Liver (tissue), 8 donors: ENCODE measurements at regions not wholly inside any gene's neighbourhood (a gene's known extent, or its start where the extent isn't known, plus 50 kb on each side); places are given as distances from the start of the nearest gene placed in this dataset.

Experiments used
- DNase-seq: peaks from one replicate; pipeline ENCODE4 v3.0.0-alpha.2; 2017; ENCODE audit warnings: low spot score
- H3K27ac ChIP-seq, 2 donors: one replicate each; pipeline ENCODE4 v1.7.0; 2013; ENCODE audit warnings: inconsistent platforms in 2 of 2, low read length in 2 of 2, control low read depth in 1 of 2, low read depth in 1 of 2, mild to moderate bottlenecking in 1 of 2
- H3K27me3 ChIP-seq, 4 donors: one replicate each; pipeline versions ENCODE4 v1.6.1 to v1.7.0; 2013; ENCODE audit warnings: low read length in 3 of 4, inconsistent platforms in 1 of 4, mild to moderate bottlenecking in 1 of 4, moderate library complexity in 1 of 4; ENCODE audit not compliant: control insufficient read depth in 4 of 4, insufficient read depth in 4 of 4
- H3K36me3 ChIP-seq, 4 donors: one replicate each; pipeline versions ENCODE4 v1.6.1 to v1.7.0; 2013; ENCODE audit warnings: low read length in 3 of 4, mild to moderate bottlenecking in 3 of 4, low read depth in 1 of 4, moderate library complexity in 1 of 4; ENCODE audit not compliant: control insufficient read depth in 4 of 4, insufficient read depth in 3 of 4
- H3K4me1 ChIP-seq, 4 donors: one replicate each; pipeline versions ENCODE4 v1.6.1 to v1.7.0; 2013; ENCODE audit warnings: low read length in 3 of 4, mild to moderate bottlenecking in 3 of 4, moderate library complexity in 1 of 4; ENCODE audit not compliant: control insufficient read depth in 4 of 4, insufficient read depth in 4 of 4
- H3K4me3 ChIP-seq, 3 donors: one replicate each; pipeline versions ENCODE4 v1.6.1 to v1.7.0; 2013; ENCODE audit warnings: low read length in 3 of 3, control low read depth in 1 of 3, low read depth in 1 of 3, mild to moderate bottlenecking in 1 of 3
- H3K9ac ChIP-seq, 2 donors: one replicate each; pipeline ENCODE4 v1.7.0; 2013; ENCODE audit warnings: low read length in 2 of 2, mild to moderate bottlenecking in 2 of 2, moderate library complexity in 2 of 2, control low read depth in 1 of 2, low read depth in 1 of 2
- H3K9me3 ChIP-seq, 4 donors: one replicate each; pipeline versions ENCODE4 v1.6.1 to v1.7.0; 2013; ENCODE audit warnings: low read length in 3 of 4; ENCODE audit not compliant: control insufficient read depth in 4 of 4
- ATF3 ChIP-seq: IDR thresholded peaks from 2 replicates; pipeline ENCODE4 v1.6.1; 2016; ENCODE audit warnings: antibody characterized with exemption
- CTCF ChIP-seq: fragments of 150-350 bp; IDR thresholded peaks from 2 replicates; pipeline ENCODE4 v1.5.1; 2017; ENCODE audit warnings: improper control_type of control experiment, low read depth, low read length; ENCODE audit not compliant: missing input control
- EGR1 ChIP-seq, 2 donors: IDR thresholded peaks; 2 replicates each; pipeline ENCODE4 v1.6.1; 2016 to 2018; ENCODE audit warnings: antibody characterized with exemption in 2 of 2, low read depth in 2 of 2
- FOXA1 ChIP-seq: IDR thresholded peaks from 2 replicates; pipeline ENCODE4 v1.6.1; 2016; ENCODE audit warnings: antibody characterized with exemption
- FOXA2 ChIP-seq: IDR thresholded peaks from 2 replicates; pipeline ENCODE4 v1.6.1; 2016; ENCODE audit warnings: antibody characterized with exemption
- GABPA ChIP-seq, 2 donors: IDR thresholded peaks in 1 of 2; conservative IDR thresholded peaks in 1 of 2; 2 replicates each; pipeline ENCODE4 v1.6.1; 2016; ENCODE audit warnings: antibody characterized with exemption in 2 of 2, mild to moderate bottlenecking in 1 of 2, moderate library complexity in 1 of 2
- HNF4A ChIP-seq, 2 donors: conservative IDR thresholded peaks; 2 replicates each; pipeline ENCODE4 v1.6.1; 2016; ENCODE audit warnings: antibody characterized with exemption in 2 of 2, mild to moderate bottlenecking in 2 of 2
- HNF4G ChIP-seq: IDR thresholded peaks from 2 replicates; pipeline ENCODE4 v1.6.1; 2016; ENCODE audit warnings: antibody characterized with exemption
- JUND ChIP-seq, 2 donors: IDR thresholded peaks; 2 replicates each; pipeline ENCODE4 v1.6.1; 2016; ENCODE audit warnings: antibody characterized with exemption in 2 of 2
- MAX ChIP-seq: IDR thresholded peaks from 2 replicates; pipeline ENCODE4 v1.6.1; 2016; ENCODE audit warnings: antibody characterized with exemption
- NR2F2 ChIP-seq: IDR thresholded peaks from 2 replicates; pipeline ENCODE4 v1.6.1; 2016; ENCODE audit warnings: antibody characterized with exemption
- RAD21 ChIP-seq, 2 donors: IDR thresholded peaks; 2 replicates each; pipeline ENCODE4 v1.6.1; 2016; ENCODE audit warnings: antibody characterized with exemption in 2 of 2, mild to moderate bottlenecking in 2 of 2
- REST ChIP-seq: IDR thresholded peaks from 2 replicates; pipeline ENCODE4 v1.6.1; 2016; ENCODE audit warnings: antibody characterized with exemption, mild to moderate bottlenecking
- RXRA ChIP-seq, 2 donors: IDR thresholded peaks; 2 replicates each; pipeline ENCODE4 v1.6.1; 2017 to 2018; ENCODE audit warnings: antibody characterized with exemption in 2 of 2, mild to moderate bottlenecking in 1 of 2
- SP1 ChIP-seq: IDR thresholded peaks from 2 replicates; pipeline ENCODE4 v1.6.1; 2018; ENCODE audit warnings: antibody characterized with exemption, mild to moderate bottlenecking
- TAF1 ChIP-seq: conservative IDR thresholded peaks from 2 replicates; pipeline ENCODE4 v1.6.1; 2016; ENCODE audit warnings: antibody characterized with exemption, mild to moderate bottlenecking
- YY1 ChIP-seq: IDR thresholded peaks from 2 replicates; pipeline ENCODE4 v1.6.1; 2016; ENCODE audit warnings: antibody characterized with exemption, mild to moderate bottlenecking
- ZBTB33 ChIP-seq: IDR thresholded peaks from 2 replicates; pipeline ENCODE4 v1.6.1; 2016; ENCODE audit warnings: antibody characterized with exemption
- WGBS: extraction: QIAGEN DNeasy Blood & Tissue Kit; methylation state at CpG from one replicate; pipeline ENCODE4 v1.1.7; 2013; 5-methylcytosine and 5-hydroxymethylcytosine counted together
- donor health status: healthy.
- donor health status: healthy.
- donor health status: healthy.
- donor health status: healthy.
- donor health status: healthy.

GRCh38 chr14:34106310-34106709, 155.4 kb upstream of the EGLN3 start:
- WGBS, result 76% methylated on average over 4 of the region's 4 CpGs

GRCh38 chr14:34104489-34105397, 153.9 kb upstream of the EGLN3 start:
- H3K27me3 ChIP-seq, result no peaks in the 10 kb centered on the region
- H3K4me1 ChIP-seq, result no peaks in the 10 kb centered on the region
- H3K9me3 ChIP-seq, result no peaks in the 10 kb centered on the region
- no peak overlapping the region for H3K9ac ChIP-seq
- H3K36me3 ChIP-seq, result no peaks in the 10 kb centered on the region
- no peak overlapping the region for H3K27ac ChIP-seq
- 80% methylated on average over 8 of the region's 8 CpGs for WGBS
- no peak overlapping the region for H3K4me3 ChIP-seq
- no peak for TF ChIP-seq MAX
- TF ChIP-seq HNF4G, result no peak
- no peak for TF ChIP-seq EGR1 (IDR thresholded peaks at IDR 0.05; ENCODE audit: low read depth in 2 of 2)
- no peak for TF ChIP-seq NR2F2
- no peak for TF ChIP-seq ATF3
- no peak for TF ChIP-seq YY1
- TF ChIP-seq FOXA2, result no peak
- no peak for TF ChIP-seq REST
- TF ChIP-seq ZBTB33, result no peak
- no peak for TF ChIP-seq CTCF
- no peak for TF ChIP-seq RXRA (IDR thresholded peaks at IDR 0.05)
- TF ChIP-seq TAF1, result no peak
- no peak for TF ChIP-seq FOXA1
- TF ChIP-seq JUND (IDR thresholded peaks at IDR 0.05), result no peak
- TF ChIP-seq RAD21 (IDR thresholded peaks at IDR 0.05), result no peak
- TF ChIP-seq SP1, result no peak
- no peak for TF ChIP-seq HNF4A (conservative IDR thresholded peaks at IDR 0.05)
- no peak for TF ChIP-seq GABPA (IDR thresholded peaks at IDR 0.05 in 1 of 2, conservative IDR thresholded peaks at IDR 0.05 in 1 of 2)
- no peak for DNase-seq

More at GRCh38 chr14:34106310-34106709, 155.4 kb upstream of the EGLN3 start:
- Histone ChIP-seq H3K27me3 (no peaks in the 10 kb centered on the region), H3K4me3 (no peak overlapping the region), H3K4me1 (no peaks in the 10 kb centered on the region), H3K9me3 (no peaks in the 10 kb centered on the region), H3K36me3 (no peaks in the 10 kb centered on the region), H3K27ac (no peak overlapping the region), H3K9ac (no peak overlapping the region)
- no peak for DNase-seq
- no peak for TF ChIP-seq GABPA (IDR thresholded peaks at IDR 0.05 in 1 of 2, conservative IDR thresholded peaks at IDR 0.05 in 1 of 2)
- TF ChIP-seq SP1, result no peak
- no peak for TF ChIP-seq NR2F2
- TF ChIP-seq HNF4A (conservative IDR thresholded peaks at IDR 0.05), result no peak
- TF ChIP-seq RXRA (IDR thresholded peaks at IDR 0.05), result no peak
- TF ChIP-seq HNF4G, result no peak
- no peak for TF ChIP-seq FOXA1
- TF ChIP-seq EGR1 (IDR thresholded peaks at IDR 0.05; ENCODE audit: low read depth in 2 of 2), result no peak
- TF ChIP-seq RAD21 (IDR thresholded peaks at IDR 0.05), result no peak
